IMR-90 (cell line): ENCODE measurements at regions not wholly inside any gene's neighbourhood (a gene's known extent, or its start where the extent isn't known, plus 50 kb on each side); places are given as distances from the start of the nearest gene placed in this dataset.
A peak's percentile ranks its signal among the peaks of the same experiment; 100 is the strongest.

ENCODE experiments used
- ATAC-seq: fragments of 200-7000 bp; cut with Tn5 transposase; 2 replicates; pipeline ENCODE4 v1.9.1; 2020; ENCODE audit warnings: low read depth, mild to moderate bottlenecking, moderate library complexity
- BruUV-seq: library from RNA; stranded (reverse); fragments of 400-500 nt; replicated peaks from 2 replicates; lab custom pipeline; 2021; lab: Mats Ljungman, UMichigan
- CTCF ChIA-PET: fragments of 300-600 bp; formaldehyde crosslinking; extraction: SDS; loops from one replicate; lab custom pipeline; 2021; ENCODE audit warnings: antibody characterized with exemption; lab: Yijun Ruan, JAX
- POLR2A ChIA-PET: fragments of 300-600 bp; sonication (Branson Sonifier 250); formaldehyde crosslinking; loops from one replicate; lab custom pipeline; 2022; ENCODE audit warnings: antibody characterized with exemption; ENCODE audit not compliant: unreplicated experiment; lab: Charles Lee
- DNase-seq: peaks from one replicate; pipeline ENCODE4 v3.0.0; 2013
- H2AFZ ChIP-seq: replicated peaks from 2 replicates; pipeline ENCODE3; 2013; ENCODE audit warnings: low read length, mild to moderate bottlenecking; ENCODE audit not compliant: poor library complexity
- H2AK5ac ChIP-seq: 2 replicates; pipeline ENCODE4 v1.6.1; 2013; ENCODE audit warnings: low read depth, low read length, inconsistent platforms
- H2AK9ac ChIP-seq: replicated peaks from 2 replicates; pipeline ENCODE3; 2013; ENCODE audit warnings: mild to moderate bottlenecking, low read depth, low read length, moderate library complexity; ENCODE audit not compliant: poor library complexity
- H2BK120ac ChIP-seq: 2 replicates; pipeline ENCODE4 v1.6.1; 2013; ENCODE audit warnings: low read depth, low read length, inconsistent platforms
- H2BK15ac ChIP-seq: 3 replicates; pipeline ENCODE4 v1.6.1; 2013; ENCODE audit warnings: low read depth, low read length, inconsistent platforms
- H2BK20ac ChIP-seq: 2 replicates; pipeline ENCODE4 v1.6.1; 2013; ENCODE audit warnings: low read depth, mild to moderate bottlenecking, inconsistent platforms, low read length, moderate library complexity
- H2BK5ac ChIP-seq: 2 replicates; pipeline ENCODE4 v1.6.1; 2013; ENCODE audit warnings: mild to moderate bottlenecking, low read depth, low read length, inconsistent platforms; ENCODE audit not compliant: poor library complexity, severe bottlenecking
- H3K14ac ChIP-seq: replicated peaks from 2 replicates; pipeline ENCODE4 v1.6.1; 2013; ENCODE audit warnings: low read depth, low read length, inconsistent platforms
- H3K18ac ChIP-seq: 2 replicates; pipeline ENCODE4 v1.6.1; 2013; ENCODE audit warnings: low read depth, low read length, control low read depth
- H3K23ac ChIP-seq: 2 replicates; pipeline ENCODE4 v1.6.1; 2013; ENCODE audit warnings: low read depth, low read length, inconsistent platforms
- H3K27ac ChIP-seq: 2 replicates; pipeline ENCODE4 v1.5.1; 2013; ENCODE audit warnings: mild to moderate bottlenecking, control low read depth, low read length; ENCODE audit not compliant: insufficient read depth
- H3K27me3 ChIP-seq: 2 replicates; pipeline ENCODE4 v1.6.1; 2013; ENCODE audit warnings: low read length; ENCODE audit not compliant: control insufficient read depth, insufficient read depth
- H3K36me3 ChIP-seq: 2 replicates; pipeline ENCODE4 v1.6.1; 2013; ENCODE audit warnings: low read length, mixed read lengths; ENCODE audit not compliant: control insufficient read depth, insufficient read depth
- H3K4ac ChIP-seq: 2 replicates; pipeline ENCODE4 v1.6.1; 2013; ENCODE audit warnings: low read depth, low read length, inconsistent platforms
- H3K4me1 ChIP-seq: 2 replicates; pipeline ENCODE4 v1.6.1; 2013; ENCODE audit warnings: low read length, mixed read lengths; ENCODE audit not compliant: control insufficient read depth, insufficient read depth
- H3K4me2 ChIP-seq: 2 replicates; pipeline ENCODE4 v1.6.1; 2013; ENCODE audit warnings: low read depth, mild to moderate bottlenecking, control low read depth, low read length, moderate library complexity
- H3K4me3 ChIP-seq: 2 replicates; pipeline ENCODE4 v1.5.1; 2013; ENCODE audit warnings: low read depth, mild to moderate bottlenecking, control low read depth, low read length, moderate library complexity; ENCODE audit not compliant: insufficient read depth
- H3K56ac ChIP-seq: 2 replicates; pipeline ENCODE4 v1.6.1; 2013; ENCODE audit warnings: low read length, inconsistent platforms; ENCODE audit not compliant: insufficient read depth; ENCODE audit errors: extremely low read depth
- H3K79me1 ChIP-seq, 2 experiments: 2 replicates each; pipeline ENCODE4 v1.6.1; 2013; ENCODE audit warnings: low read length in 2 of 2, inconsistent platforms in 1 of 2, low read depth in 1 of 2
- H3K9ac ChIP-seq: 2 replicates; pipeline ENCODE4 v1.6.1; 2013; ENCODE audit warnings: low read depth, low read length, control low read depth
- H3K9me1 ChIP-seq: 2 replicates; pipeline ENCODE4 v1.6.1; 2013; ENCODE audit warnings: low read length, inconsistent platforms; ENCODE audit not compliant: insufficient read depth
- H3K9me3 ChIP-seq: 2 replicates; pipeline ENCODE4 v1.6.1; 2013; ENCODE audit warnings: low read length; ENCODE audit not compliant: control insufficient read depth, insufficient read depth
- H4K20me1 ChIP-seq: 2 replicates; pipeline ENCODE4 v1.6.1; 2013; ENCODE audit warnings: low read length, inconsistent platforms; ENCODE audit not compliant: insufficient read depth
- H4K5ac ChIP-seq: 2 replicates; pipeline ENCODE4 v1.6.1; 2013; ENCODE audit warnings: mild to moderate bottlenecking, low read depth, low read length, control low read depth
- H4K8ac ChIP-seq, 2 experiments: 2 replicates each; pipeline ENCODE4 v1.6.1; 2013; ENCODE audit warnings: low read depth in 2 of 2, low read length in 2 of 2, control low read depth in 1 of 2, inconsistent platforms in 1 of 2
- H4K91ac ChIP-seq: 2 replicates; pipeline ENCODE4 v1.6.1; 2013; ENCODE audit warnings: low read depth, low read length, inconsistent platforms; ENCODE audit not compliant: insufficient read depth
- CTCF ChIP-seq: conservative IDR thresholded peaks from 2 replicates; pipeline ENCODE4 v1.5.1; 2012; ENCODE audit warnings: mild to moderate bottlenecking, low read depth, low read length, improper control_type of control experiment
- MAFK ChIP-seq: IDR thresholded peaks from 2 replicates; pipeline ENCODE4 v1.6.1; 2012; ENCODE audit warnings: low read depth, low read length, improper control_type of control experiment
- RCOR1 ChIP-seq: IDR thresholded peaks from 2 replicates; pipeline ENCODE4 v1.6.1; 2012; ENCODE audit warnings: mild to moderate bottlenecking, low read length, improper control_type of control experiment; ENCODE audit not compliant: insufficient replicate concordance
- WGBS, 2 experiments: methylation state at CpG; one replicate each; pipeline versions ENCODE4 v1.1.5 to v1.1.7; 2013; ENCODE audit warnings: missing lambda C conversion rate in 2 of 2; ENCODE audit not compliant: insufficient read length in 1 of 2; ENCODE audit errors: extremely low coverage in 2 of 2; 5-methylcytosine and 5-hydroxymethylcytosine counted together
- dilution Hi-C: fragments of 300-500 bp; cut with HindIII; formaldehyde crosslinking; loops from one replicate; pipeline ENCODE4 v1.14.3; 2018; ENCODE audit warnings: low sequenced_read_pairs; ENCODE audit not compliant: unreplicated experiment
- in situ Hi-C: fragments of 300-500 bp; cut with MboI; formaldehyde crosslinking; loops from 3 replicates; pipeline ENCODE4 v1.14.3; 2019; ENCODE audit warnings: low sequenced_read_pairs, inconsistent platforms, mixed read lengths
- intact Hi-C: fragments of 100-400 bp; cut with micrococcal nuclease; formaldehyde crosslinking; loops from 2 replicates; pipeline ENCODE4 v1.10.0; 2022

- Histone ChIP-seq H3K14ac (peak overlapping the region; percentile 29; the same call in 1 of the 2 replicates), H4K91ac (peak overlapping the region; percentile 30), H3K18ac (peak overlapping the region; percentile 80; the same call in 1 of the 2 replicates), H4K20me1 (no peaks in the 10 kb centered on the region), H3K27me3 (no peaks in the 10 kb centered on the region), H4K8ac (peak overlapping the region in 1 of 2 experiments; percentile 65; a peak in 2 of 4 replicates), H2AK9ac (no peak overlapping the region), H2BK120ac (peak overlapping the region; percentile 93), H2BK20ac (peak overlapping the region; percentile 77), H3K9me1 (no peaks in the 10 kb centered on the region; the same call in none of the 2 replicates), H3K9ac (no peak overlapping the region), H3K56ac (no peak overlapping the region), H3K36me3 (no peaks in the 10 kb centered on the region), H3K79me1 (no peaks in the 10 kb centered on the region), H3K4me1 (peaks cover 19% of the 10 kb centered on the region), H3K4me2 (no peak overlapping the region), H3K23ac (peak overlapping the region; percentile 52; the same call in 1 of the 2 replicates), H3K4me3 (no peak overlapping the region), H4K5ac (peak overlapping the region; percentile 40; the same call in 1 of the 2 replicates), H3K9me3 (no peaks in the 10 kb centered on the region), H2AFZ (no peak overlapping the region), H3K27ac (no peak overlapping the region; the same call in 1 of the 2 replicates), H2BK5ac (peak overlapping the region; percentile 98), H2AK5ac (peak overlapping the region; percentile 59), H2BK15ac (peak overlapping the region; percentile 92; the same call in 2 of the 3 replicates), H3K4ac (peak overlapping the region; percentile 51; the same call in 1 of the 2 replicates)
- ChIA-PET POLR2A (no interaction called here), CTCF (interaction anchor here (0.6 to 1.0 kb wide), 2 partner anchors 24 to 447 kb away, joined by 3 read pairs; no protein-coding TSS in a partner anchor)
- intact Hi-C loops (no loop called here), in situ Hi-C loops (no loop called here), dilution Hi-C loops (no loop called here)
- DNase-seq (no peak), ATAC-seq (no peak)
- TF ChIP-seq RCOR1 (no peak), CTCF (no peak), MAFK (peak; percentile 53; the same call in 1 of the 2 replicates)
- WGBS, 2 experiments: no CpG with 5 or more reads among the region's 1 CpG
- BruUV-seq: no TSS peak
These were observed 249.5 kb upstream of the FN1 start for GRCh38 chr2:215685238-215685990.
